CD14-positive monocyte (primary cell): ENCODE measurements at regions not wholly inside any gene's neighbourhood (a gene's known extent, or its start where the extent isn't known, plus 50 kb on each side); places are given as distances from the start of the nearest gene placed in this dataset.

Experiments used
- DNase-seq, 3 donors: peaks; one replicate each; pipeline ENCODE4 v3.0.0-alpha.2; 2011 to 2022
- H2AFZ ChIP-seq: 2 replicates; pipeline ENCODE4 v1.6.0; 2012; ENCODE audit warnings: mild to moderate bottlenecking, low read depth, low read length, inconsistent platforms; ENCODE audit not compliant: insufficient read depth, poor library complexity, severe bottlenecking
- H3K27ac ChIP-seq, 2 donors: 1 replicate in 1 of 2; 2 replicates in 1 of 2; pipeline ENCODE4 v1.5.1; 2012 to 2013; ENCODE audit warnings: low read length in 2 of 2, control low read depth in 1 of 2, inconsistent platforms in 1 of 2, low read depth in 1 of 2, mild to moderate bottlenecking in 1 of 2
- H3K27me3 ChIP-seq, 2 donors: one replicate each; pipeline versions ENCODE4 v1.6.0 to v1.6.1; 2011 to 2013; ENCODE audit warnings: low read length in 2 of 2; ENCODE audit not compliant: control insufficient read depth in 2 of 2, insufficient read depth in 2 of 2
- H3K36me3 ChIP-seq, 2 donors: replicated peaks in 1 of 2; 1 replicate in 1 of 2; 2 replicates in 1 of 2; pipeline versions ENCODE4 v1.5.1 to v1.6.1; 2012 to 2013; ENCODE audit warnings: low read length in 2 of 2, control low read depth in 1 of 2, inconsistent platforms in 1 of 2, mild to moderate bottlenecking in 1 of 2; ENCODE audit not compliant: insufficient read depth in 2 of 2, control insufficient read depth in 1 of 2
- H3K4me1 ChIP-seq, 2 donors: 1 replicate in 1 of 2; 2 replicates in 1 of 2; pipeline versions ENCODE4 v1.5.1 to v1.6.1; 2012 to 2013; ENCODE audit warnings: low read length in 2 of 2, control low read depth in 1 of 2, inconsistent platforms in 1 of 2, mild to moderate bottlenecking in 1 of 2, moderate library complexity in 1 of 2; ENCODE audit not compliant: insufficient read depth in 2 of 2, control insufficient read depth in 1 of 2
- H3K4me2 ChIP-seq: replicated peaks from 2 replicates; pipeline ENCODE3; 2012; ENCODE audit warnings: low read length, moderate library complexity, mild to moderate bottlenecking; ENCODE audit not compliant: poor library complexity, severe bottlenecking; ENCODE audit errors: extremely low read depth
- H3K4me3 ChIP-seq, 3 experiments: fragments of 200-600 bp in 1 of 3; sonication (generic) in 1 of 3; replicated peaks in 1 of 3; 1 replicate in 2 of 3; 2 replicates in 1 of 3; pipeline ENCODE4 v1.5.1; 2011 to 2013; ENCODE audit warnings: low read length in 3 of 3, mild to moderate bottlenecking in 3 of 3, control low read depth in 2 of 3, low read depth in 2 of 3, inconsistent platforms in 1 of 3, moderate library complexity in 1 of 3
- H3K79me2 ChIP-seq: 2 replicates; pipeline ENCODE4 v1.6.0; 2012; ENCODE audit warnings: mild to moderate bottlenecking, control low read depth, inconsistent platforms, low read length, moderate library complexity; ENCODE audit not compliant: insufficient read depth
- H3K9ac ChIP-seq: 2 replicates; pipeline ENCODE4 v1.6.0; 2017; ENCODE audit warnings: low read length, mild to moderate bottlenecking; ENCODE audit not compliant: insufficient read depth, poor library complexity, severe bottlenecking
- H3K9me3 ChIP-seq, 2 donors: replicated peaks in 1 of 2; 1 replicate in 1 of 2; 2 replicates in 1 of 2; pipeline versions ENCODE4 v1.5.1 to v1.6.1; 2012 to 2013; ENCODE audit warnings: low read length in 2 of 2, control low read depth in 1 of 2; ENCODE audit not compliant: control insufficient read depth in 1 of 2, insufficient read depth in 1 of 2
- H4K20me1 ChIP-seq: 2 replicates; pipeline ENCODE4 v1.6.0; 2012; ENCODE audit warnings: mild to moderate bottlenecking, low read length, control low read depth, moderate library complexity; ENCODE audit not compliant: insufficient read depth
- H3K27ac Mint-ChIP-seq, 7 donors: one replicate each; pipeline ENCODE4 v1.8.0; 2020; ENCODE audit warnings: mild to moderate bottlenecking in 7 of 7, mixed read lengths in 7 of 7, moderate library complexity in 6 of 7, inconsistent platforms in 2 of 7
- H3K27me3 Mint-ChIP-seq, 3 donors: one replicate each; pipeline ENCODE4 v1.8.0; 2021 to 2022; ENCODE audit warnings: low read depth in 3 of 3, mild to moderate bottlenecking in 3 of 3, mixed read lengths in 3 of 3, moderate library complexity in 3 of 3, inconsistent platforms in 1 of 3
- H3K36me3 Mint-ChIP-seq, 2 donors: one replicate each; pipeline ENCODE4 v1.8.0; 2020; ENCODE audit warnings: mixed read lengths in 2 of 2, inconsistent platforms in 1 of 2, mild to moderate bottlenecking in 1 of 2
- H3K4me1 Mint-ChIP-seq: one replicate; pipeline ENCODE4 v1.8.0; 2020; ENCODE audit warnings: mild to moderate bottlenecking, mixed read lengths
- H3K4me3 Mint-ChIP-seq, 2 donors: one replicate each; pipeline ENCODE4 v1.8.0; 2020; ENCODE audit warnings: mild to moderate bottlenecking in 2 of 2, mixed read lengths in 2 of 2, moderate library complexity in 1 of 2
- H3K9me3 Mint-ChIP-seq, 7 donors: one replicate each; pipeline ENCODE4 v1.8.0; 2020 to 2022; ENCODE audit warnings: mixed read lengths in 7 of 7, mild to moderate bottlenecking in 6 of 7, moderate library complexity in 6 of 7, inconsistent platforms in 2 of 7
- WGBS: methylation state at CpG from one replicate; pipeline ENCODE4 v1.1.5; 2013; ENCODE audit warnings: missing lambda C conversion rate; ENCODE audit not compliant: insufficient coverage; 5-methylcytosine and 5-hydroxymethylcytosine counted together
- intact Hi-C, 2 donors: fragments of 100-400 bp; cut with micrococcal nuclease; formaldehyde crosslinking; loops; one replicate each; pipeline versions ENCODE4 v1.15.0 to v1.15.1; 2023
- TF ChIP-seq, protein P1 (sequence below): fragments of 200-600 bp; IDR thresholded peaks from one replicate; pipeline ENCODE4 v1.8.0; 2022; ENCODE audit warnings: antibody characterized with exemption, mild to moderate bottlenecking

DNA sequence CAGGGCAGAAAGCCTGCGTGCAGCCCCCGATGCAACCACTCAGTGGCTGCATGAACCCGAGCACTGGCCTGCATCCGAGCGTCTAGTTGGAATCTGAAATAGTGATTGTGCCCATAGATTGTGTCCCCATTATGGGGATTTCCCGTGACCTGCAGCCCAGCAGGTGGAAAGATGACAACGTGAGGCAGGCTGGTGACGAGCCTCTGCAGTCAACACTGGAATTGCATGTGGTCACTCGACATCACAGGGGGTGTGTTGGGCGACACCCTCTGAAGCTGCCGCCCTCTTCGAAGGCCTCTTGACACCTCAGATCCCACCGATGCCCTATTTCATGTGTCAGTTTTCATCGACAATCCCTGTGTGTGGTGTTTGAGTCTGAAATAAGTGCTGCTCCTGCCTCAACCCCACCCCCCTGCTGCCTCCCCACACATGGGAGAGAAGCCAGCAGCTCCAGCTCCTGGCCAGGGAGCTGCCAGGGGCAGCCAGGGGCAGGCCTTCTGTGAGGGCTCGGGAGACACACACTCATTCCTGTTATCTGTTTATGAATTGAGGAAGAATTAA is 172.0 kb upstream of the B3GAT1 start:
- Histone ChIP-seq H4K20me1 (no peaks in the 10 kb centered on the region), H3K9ac (no peak overlapping the region), H3K4me2 (no peak overlapping the region), H3K4me1 (peaks cover 42 to 60% of the 10 kb centered on the region in 2 donors), H3K27me3 (peaks cover 0 to 49% of the 10 kb centered on the region in 2 donors), H3K9me3 (no peaks in the 10 kb centered on the region), H3K79me2 (no peaks in the 10 kb centered on the region), H3K36me3 (no peaks in the 10 kb centered on the region), H2AFZ (no peak overlapping the region), H3K4me3 (no peak overlapping the region), H3K27ac (no peak overlapping the region)
- intact Hi-C loops = no loop called here
- peak overlapping the region in 1 of 7 donors; percentile 53 for H3K27ac Mint-ChIP-seq
- WGBS = 77% methylated on average over 12 of the region's 15 CpGs
- TF ChIP-seq, protein P1, sequence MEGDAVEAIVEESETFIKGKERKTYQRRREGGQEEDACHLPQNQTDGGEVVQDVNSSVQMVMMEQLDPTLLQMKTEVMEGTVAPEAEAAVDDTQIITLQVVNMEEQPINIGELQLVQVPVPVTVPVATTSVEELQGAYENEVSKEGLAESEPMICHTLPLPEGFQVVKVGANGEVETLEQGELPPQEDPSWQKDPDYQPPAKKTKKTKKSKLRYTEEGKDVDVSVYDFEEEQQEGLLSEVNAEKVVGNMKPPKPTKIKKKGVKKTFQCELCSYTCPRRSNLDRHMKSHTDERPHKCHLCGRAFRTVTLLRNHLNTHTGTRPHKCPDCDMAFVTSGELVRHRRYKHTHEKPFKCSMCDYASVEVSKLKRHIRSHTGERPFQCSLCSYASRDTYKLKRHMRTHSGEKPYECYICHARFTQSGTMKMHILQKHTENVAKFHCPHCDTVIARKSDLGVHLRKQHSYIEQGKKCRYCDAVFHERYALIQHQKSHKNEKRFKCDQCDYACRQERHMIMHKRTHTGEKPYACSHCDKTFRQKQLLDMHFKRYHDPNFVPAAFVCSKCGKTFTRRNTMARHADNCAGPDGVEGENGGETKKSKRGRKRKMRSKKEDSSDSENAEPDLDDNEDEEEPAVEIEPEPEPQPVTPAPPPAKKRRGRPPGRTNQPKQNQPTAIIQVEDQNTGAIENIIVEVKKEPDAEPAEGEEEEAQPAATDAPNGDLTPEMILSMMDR = no peak
- no peak for DNase-seq
- H3K4me3 Mint-ChIP-seq = peak overlapping the region in 1 of 2 donors; percentile 39
- H3K27me3 Mint-ChIP-seq = peaks cover 33 to 49% (median 38%) of the 10 kb centered on the region in 3 donors
- peaks cover 0 to 4% (median 0%) of the 10 kb centered on the region in 7 donors for H3K9me3 Mint-ChIP-seq
- no peaks in the 10 kb centered on the region for H3K36me3 Mint-ChIP-seq
- H3K4me1 Mint-ChIP-seq = peaks cover 46% of the 10 kb centered on the region

DNA sequence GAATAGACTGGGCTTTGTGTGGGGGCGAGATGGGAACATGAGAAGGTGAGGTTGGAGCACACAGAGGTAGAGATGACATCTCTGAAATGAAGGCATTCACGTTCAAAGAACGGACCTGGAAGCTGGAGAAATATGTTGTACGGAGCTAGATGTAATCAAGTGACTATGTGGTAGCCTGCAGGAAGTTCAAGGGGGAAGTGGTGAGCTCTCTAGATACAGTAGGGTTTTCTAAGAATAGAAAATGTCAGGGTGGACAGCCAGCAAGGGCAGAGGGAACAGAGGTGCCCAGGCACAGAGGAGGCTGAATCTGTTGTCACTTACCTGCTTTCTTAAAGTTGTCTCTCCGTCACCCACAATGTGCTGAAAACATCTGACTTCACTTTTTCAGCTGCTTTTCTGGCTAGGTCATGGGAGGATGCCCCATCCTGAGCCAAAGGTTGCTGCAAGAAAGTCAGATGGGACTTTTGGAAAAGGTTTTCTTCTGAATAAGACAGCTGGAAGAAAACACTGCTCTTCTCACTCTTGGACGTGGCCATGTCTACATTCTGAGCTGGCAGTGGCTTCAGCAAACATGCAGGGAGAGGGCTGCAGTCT is 171.5 kb upstream of the B3GAT1 start:
- H3K27ac Mint-ChIP-seq = peak overlapping the region in 3 of 7 donors; percentile 7 to 63 (median 53)
- Histone ChIP-seq H3K4me1 (peaks cover 42 to 60% of the 10 kb centered on the region in 2 donors), H3K9ac (no peak overlapping the region), H3K27me3 (peaks cover 0 to 50% of the 10 kb centered on the region in 2 donors), H3K4me3 (no peak overlapping the region), H3K9me3 (no peaks in the 10 kb centered on the region), H3K4me2 (no peak overlapping the region), H3K79me2 (no peaks in the 10 kb centered on the region), H3K36me3 (no peaks in the 10 kb centered on the region), H3K27ac (no peak overlapping the region), H4K20me1 (no peaks in the 10 kb centered on the region), H2AFZ (no peak overlapping the region)
- peaks cover 33 to 52% (median 38%) of the 10 kb centered on the region in 3 donors for H3K27me3 Mint-ChIP-seq
- H3K4me3 Mint-ChIP-seq = peak overlapping the region in 1 of 2 donors; percentile 80
- peaks cover 0 to 4% (median 0%) of the 10 kb centered on the region in 7 donors for H3K9me3 Mint-ChIP-seq
- peaks cover 46% of the 10 kb centered on the region for H3K4me1 Mint-ChIP-seq
- TF ChIP-seq, protein P1 = no peak
- DNase-seq = peak; percentile 0 to 35 (median 24)
- WGBS = 5% methylated on average over 5 of the region's 6 CpGs
- H3K36me3 Mint-ChIP-seq = no peaks in the 10 kb centered on the region
- intact Hi-C loops = no loop called here
